Left colon (tissue), 2 donors: ENCODE measurements at regions not wholly inside any gene's neighbourhood (a gene's known extent, or its start where the extent isn't known, plus 50 kb on each side); places are given as distances from the start of the nearest gene placed in this dataset.

ENCODE experiments used
- ATAC-seq: fragments of 200-7000 bp; cut with Tn5 transposase; one replicate; pipeline ENCODE4 v1.9.1; 2020; ENCODE audit warnings: mild to moderate bottlenecking, moderate library complexity
- DNase-seq, 2 donors: peaks; one replicate each; pipeline ENCODE4 v3.0.0-alpha.2; 2020
- intact Hi-C, 2 donors: fragments of 100-400 bp; cut with DNase I in 1 of 2; cut with micrococcal nuclease in 1 of 2; formaldehyde crosslinking; loops; one replicate each; pipeline versions ENCODE4 v1.11.2 to v1.14.0; 2022; cut with DNase I, micrococcal nuclease
- donor health status: DM: no; HTN: no; CAD: no.
- donor health status: DM: yes; HTN: yes; CAD: no.

GRCh38 chr10:21199501-21199900 lies 302.4 kb upstream of the NEBL start:
- intact Hi-C loops = no loop called here
- no peak for ATAC-seq
- no peak for DNase-seq

DNA sequence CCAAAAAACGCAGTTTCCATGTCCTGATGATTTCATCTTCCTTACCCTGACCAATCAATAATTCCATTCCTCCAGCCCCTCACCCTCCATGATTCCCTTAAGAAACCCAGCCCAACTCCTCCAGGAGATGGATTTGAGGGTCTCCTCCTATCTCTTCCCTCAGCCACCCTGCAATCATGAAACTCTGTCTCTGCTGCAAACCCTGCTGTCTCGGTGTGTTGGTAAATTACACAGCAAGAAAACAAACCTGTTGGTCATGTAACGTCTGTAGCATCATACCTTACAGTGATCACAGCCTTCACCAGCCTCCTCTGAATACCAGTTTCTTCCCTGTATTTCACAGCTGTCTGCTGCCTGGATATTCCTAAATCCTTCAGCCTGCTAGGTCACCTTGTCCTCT lies 300.7 kb upstream of the NEBL start:
- intact Hi-C loops = no loop called here
- no peak for DNase-seq
- no peak for ATAC-seq

DNA sequence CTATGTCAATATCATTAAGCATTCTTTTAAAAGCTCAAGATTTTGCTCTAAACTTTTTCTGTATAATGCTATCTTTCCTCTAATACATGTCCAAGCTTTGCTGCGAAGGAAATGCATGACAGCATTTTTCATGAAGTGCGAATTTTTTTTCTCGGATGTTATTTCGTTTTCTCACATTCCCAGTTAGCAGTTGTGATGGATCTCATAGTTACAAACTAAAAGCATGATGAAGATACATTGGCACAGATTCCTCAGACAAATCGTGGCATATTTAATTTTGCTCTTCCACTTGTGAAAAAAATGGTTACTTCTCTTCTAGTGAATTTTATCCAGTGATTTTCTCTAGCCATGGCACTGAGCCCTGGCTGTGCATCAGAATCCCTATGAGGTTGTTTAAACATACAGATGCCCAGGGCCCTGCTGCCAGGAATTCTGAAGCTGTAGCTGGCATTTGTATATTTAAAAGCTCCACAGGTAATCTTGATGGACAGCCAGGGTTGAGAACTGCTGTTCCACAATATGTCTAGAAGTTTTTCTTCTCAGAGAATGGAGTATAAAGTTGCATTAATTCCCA lies 299.8 kb upstream of the NEBL start:
- DNase-seq (no peak), ATAC-seq (no peak)
- intact Hi-C loops = no loop called here

DNA sequence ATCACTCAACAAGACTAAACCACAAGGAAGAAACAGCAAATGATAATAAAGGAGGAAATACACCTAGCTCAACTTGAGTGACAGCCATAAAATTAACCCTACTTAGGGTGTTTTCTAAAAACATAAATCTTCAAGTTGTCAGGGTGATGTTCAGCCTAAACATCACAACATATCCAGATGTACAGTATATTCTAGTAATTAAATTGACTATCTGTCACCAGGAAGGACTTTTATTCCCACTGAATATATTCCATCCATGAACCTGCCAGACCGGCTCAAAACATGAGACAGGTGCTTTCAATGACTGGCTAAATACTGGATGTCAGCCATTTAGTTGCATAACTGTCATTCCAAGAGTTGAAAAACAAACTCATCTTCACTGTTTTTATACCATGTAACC lies 298.1 kb upstream of the NEBL start:
- intact Hi-C loops = no loop called here
- peak; percentile 65 for ATAC-seq
- peak in 1 of 2 donors; percentile 18 for DNase-seq

- intact Hi-C loops = no loop called here
- ATAC-seq = peak; percentile 98
- DNase-seq = peak; percentile 57 to 65
Observed at GRCh38 chr10:21194510-21194993, 297.4 kb upstream of the NEBL start.

DNA sequence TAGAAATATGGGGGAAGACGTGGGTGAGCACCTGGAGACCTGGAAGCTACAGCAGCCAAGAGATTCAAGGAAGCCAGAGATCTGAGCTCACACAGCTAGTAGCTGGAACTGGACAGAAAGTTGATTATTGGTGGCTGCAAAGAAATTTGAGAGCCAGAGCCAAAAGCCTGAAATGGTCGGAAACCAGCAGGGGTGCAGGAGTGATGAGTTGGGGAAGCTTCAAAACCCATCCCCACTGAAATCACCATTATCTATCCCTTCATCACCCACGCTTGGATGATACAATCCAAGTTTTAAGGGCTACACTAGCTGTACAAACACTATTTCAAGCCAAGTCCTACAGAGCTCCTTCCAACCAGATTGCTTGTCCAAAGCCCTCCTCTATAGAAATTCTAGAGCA lies 296.1 kb upstream of the NEBL start:
- intact Hi-C loops = no loop called here

DNA sequence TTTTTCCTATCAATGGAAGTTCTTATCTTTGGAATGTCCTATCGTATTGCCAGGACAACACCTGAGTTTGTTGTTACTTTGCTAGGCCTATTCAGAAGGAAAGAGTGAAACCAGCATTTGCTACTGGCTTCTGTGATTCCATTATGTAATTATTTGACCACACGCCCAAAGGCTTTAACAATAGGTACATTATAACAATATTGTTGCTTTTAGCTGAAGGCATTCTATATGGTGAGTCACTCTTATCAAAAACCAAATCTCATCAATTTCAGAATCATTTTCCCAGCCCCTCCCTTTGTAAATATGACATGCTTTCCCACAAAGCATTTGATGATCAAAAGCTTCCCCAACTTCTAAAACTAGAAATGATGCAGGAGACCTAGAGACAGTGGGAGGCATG lies 294.4 kb upstream of the NEBL start:
- intact Hi-C loops = no loop called here
- DNase-seq (no peak), ATAC-seq (peak; percentile 18)

More for the DNA sequence above, 296.1 kb upstream of the NEBL start:
- ATAC-seq = no peak
- DNase-seq = no peak

DNA sequence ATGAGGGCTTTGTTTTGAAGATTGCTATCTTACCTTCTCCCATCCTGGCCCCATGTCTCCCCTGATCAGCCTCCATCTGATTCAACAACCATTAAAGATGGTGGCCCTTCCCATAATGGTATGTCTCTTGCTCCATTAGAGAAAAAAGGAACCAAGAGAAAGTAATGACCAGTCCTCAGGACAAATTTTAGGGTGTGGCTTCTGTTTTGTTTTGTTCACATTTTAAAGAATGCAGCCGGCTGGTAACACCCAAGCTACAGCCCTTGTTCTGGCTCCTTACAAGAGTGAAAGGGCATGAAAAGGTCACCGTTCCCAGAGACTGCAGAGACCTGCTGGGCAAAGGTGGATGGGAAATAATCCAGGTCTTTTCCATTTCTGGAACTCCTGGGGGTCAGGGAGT lies 287.9 kb upstream of the NEBL start:
- DNase-seq = no peak
- intact Hi-C loops = no loop called here
- ATAC-seq = no peak

DNA sequence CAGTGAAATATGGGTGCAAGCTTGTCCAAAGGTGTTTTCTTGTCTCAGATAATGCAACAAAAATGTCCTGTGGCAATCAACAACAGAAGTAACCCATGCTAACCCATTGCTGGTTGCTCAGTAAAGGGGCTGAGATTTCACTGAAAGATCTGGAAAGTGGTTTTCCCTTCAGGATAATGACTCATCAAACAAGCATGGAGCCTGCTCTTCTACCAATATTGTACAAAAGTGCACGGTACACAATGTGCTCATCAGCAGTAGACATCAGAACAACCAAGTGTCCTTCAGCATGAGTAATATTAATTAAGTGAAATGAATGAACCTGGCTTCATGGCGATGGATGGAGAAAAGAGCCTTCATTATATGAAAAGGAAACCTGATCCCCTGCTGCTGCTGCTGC lies 287.1 kb upstream of the NEBL start:
- no peak for DNase-seq
- ATAC-seq = no peak
- intact Hi-C loops = no loop called here

- intact Hi-C loops = no loop called here
- DNase-seq (no peak), ATAC-seq (no peak)
Observed at GRCh38 chr10:21183025-21183424, 285.9 kb upstream of the NEBL start.

GRCh38 chr10:21181451-21181850 lies 284.3 kb upstream of the NEBL start:
- ATAC-seq (no peak), DNase-seq (no peak)
- intact Hi-C loops = no loop called here

- ATAC-seq (no peak), DNase-seq (no peak)
- intact Hi-C loops = no loop called here
Observed at GRCh38 chr10:21180604-21181003, 283.5 kb upstream of the NEBL start.

- DNase-seq = no peak
- intact Hi-C loops = no loop called here
- no peak for ATAC-seq
Observed at GRCh38 chr10:21176934-21177480, 279.9 kb upstream of the NEBL start.

DNA sequence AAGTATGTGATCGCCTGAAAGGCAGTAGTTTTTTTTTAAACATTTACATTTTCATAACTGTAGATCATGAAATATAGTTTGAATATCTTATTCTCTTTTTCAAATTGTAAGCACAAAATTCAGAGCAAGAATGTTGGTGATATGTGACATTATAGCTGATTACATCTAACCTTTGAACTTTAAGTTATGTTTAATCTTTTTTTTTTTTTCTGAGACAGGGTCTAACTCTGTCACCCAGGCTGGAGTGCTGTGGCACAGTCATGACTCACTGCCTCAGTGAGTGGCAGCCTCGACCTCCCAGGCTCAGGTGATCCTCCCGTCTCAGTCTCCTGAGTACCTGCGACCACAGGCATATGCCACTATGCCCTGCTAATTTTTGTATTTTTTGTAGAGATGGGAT lies 278.7 kb upstream of the NEBL start:
- DNase-seq = no peak

DNA sequence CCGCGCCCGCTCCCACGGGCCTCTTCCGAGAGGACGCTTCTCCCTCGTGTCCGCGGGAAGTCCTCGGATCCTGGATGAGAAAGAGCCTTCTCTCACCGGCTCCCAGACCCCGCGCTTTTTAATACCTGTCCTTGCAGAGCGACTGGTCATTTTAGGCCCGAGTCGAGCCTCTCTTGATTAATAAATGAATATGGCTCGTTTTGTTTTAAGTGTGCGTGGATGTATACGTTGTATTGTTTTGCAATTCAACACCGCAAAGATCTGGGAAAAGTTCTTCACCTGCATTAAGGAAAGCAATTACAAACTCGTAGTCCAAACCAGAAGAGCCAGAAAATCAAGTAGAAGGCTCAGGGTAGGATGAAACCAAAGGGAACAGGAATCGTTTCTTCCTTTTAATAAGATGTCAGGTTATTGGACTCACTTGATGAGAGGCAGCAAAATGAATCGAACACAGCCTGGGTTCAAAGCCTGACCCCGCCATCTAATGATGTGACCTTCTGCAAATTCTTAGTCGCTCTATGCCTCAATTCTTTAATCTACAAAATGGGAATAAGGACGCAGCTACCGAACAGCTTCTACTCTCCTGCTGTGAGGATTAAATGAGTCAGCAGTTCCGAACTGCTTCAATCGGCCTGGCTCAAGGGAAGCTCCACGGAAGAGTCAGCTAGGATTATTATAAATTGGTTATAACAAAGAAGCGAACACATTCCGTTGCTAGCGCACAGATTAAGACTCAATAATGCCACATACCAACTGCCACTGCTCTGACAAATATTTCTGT lies 277.8 kb upstream of the NEBL start:
- intact Hi-C loops = no loop called here
- DNase-seq = no peak
- ATAC-seq = no peak

More for the DNA sequence above, 278.7 kb upstream of the NEBL start:
- no peak for ATAC-seq
- intact Hi-C loops = no loop called here

GRCh38 chr10:21173802-21174714 lies 276.9 kb upstream of the NEBL start:
- ATAC-seq (peak; percentile 74), DNase-seq (peak; percentile 60 to 76)
- intact Hi-C loops = no loop called here

DNA sequence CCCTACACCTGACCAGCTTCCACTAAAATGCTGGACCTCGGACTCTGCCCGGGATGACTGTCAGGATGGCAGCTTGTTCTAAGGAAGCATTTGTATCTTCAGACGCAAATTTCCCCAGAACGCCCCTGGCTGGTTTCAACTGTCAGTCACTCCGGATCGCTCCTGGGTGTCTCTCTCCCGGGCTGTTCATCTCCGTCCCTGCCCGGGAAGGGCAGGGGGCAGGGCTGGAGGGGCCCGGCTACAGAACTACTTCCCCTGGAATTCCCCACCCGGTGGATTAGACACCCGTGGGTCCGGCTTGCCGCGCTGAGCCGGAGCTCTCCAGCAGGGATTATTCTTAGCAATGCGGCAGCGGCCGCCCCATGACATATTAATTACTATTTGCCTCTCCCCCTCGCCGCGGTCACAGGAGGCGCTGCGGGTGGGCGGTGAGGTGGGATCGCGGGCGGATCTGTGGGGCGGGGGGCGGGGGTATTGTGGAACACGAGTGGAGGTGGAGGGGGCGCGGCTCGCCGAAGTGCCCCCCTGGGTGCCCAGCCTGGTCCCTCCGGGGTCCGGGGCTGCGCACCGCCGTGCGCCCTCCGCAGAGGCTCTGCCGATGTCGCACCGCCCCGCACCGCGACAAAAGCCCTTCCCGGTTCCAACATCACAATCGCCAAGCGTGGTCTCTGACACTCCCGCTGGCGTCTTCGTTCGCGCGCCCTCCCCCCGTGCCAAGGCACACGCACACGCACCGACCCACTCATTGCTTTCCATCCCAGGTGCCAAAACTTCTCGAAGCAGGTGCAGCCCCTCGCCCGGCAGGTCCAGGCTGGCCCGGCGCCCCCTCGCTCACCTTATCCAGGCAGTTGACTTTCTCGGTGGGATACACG lies 276.1 kb upstream of the NEBL start:
- peak; percentile 33 to 39 for DNase-seq
- intact Hi-C loops = no loop called here
- peak; percentile 7 for ATAC-seq

DNA sequence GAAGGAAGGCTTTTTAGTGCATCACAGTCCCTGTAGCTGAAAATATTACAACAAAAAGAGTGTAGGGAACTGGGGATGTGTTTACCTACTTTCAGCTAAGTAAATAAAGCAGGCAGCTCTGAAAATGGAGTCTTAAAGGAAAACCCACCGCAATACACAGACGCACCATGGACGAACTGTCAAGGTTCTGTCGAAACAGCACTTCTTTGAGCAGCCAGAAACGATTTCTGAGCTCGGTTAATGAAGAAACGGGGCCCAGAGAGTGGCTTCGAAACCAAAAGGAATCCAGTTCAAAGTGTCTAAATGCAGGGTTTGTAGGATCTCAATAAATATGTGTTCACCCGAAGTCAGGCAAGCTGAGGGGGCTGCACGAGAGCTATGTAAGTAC lies 275.4 kb upstream of the NEBL start:
- intact Hi-C loops = no loop called here
- DNase-seq = peak in 1 of 2 donors; percentile 28

More for the DNA sequence above, 275.4 kb upstream of the NEBL start:
- no peak for ATAC-seq
